Esophagus muscularis mucosa (tissue), 4 donors: ENCODE measurements at regions not wholly inside any gene's neighbourhood (a gene's known extent, or its start where the extent isn't known, plus 50 kb on each side); places are given as distances from the start of the nearest gene placed in this dataset.

Experiments
- CTCF ChIP-seq, 3 experiments: fragments of 200-600 bp in 2 of 3; fragments of 450-650 bp in 1 of 3; sonication (generic) in 2 of 3; IDR thresholded peaks; one replicate each; pipeline ENCODE4 v1.5.1; 2017 to 2019; ENCODE audit warnings: antibody characterized with exemption in 3 of 3, mild to moderate bottlenecking in 2 of 3, moderate library complexity in 1 of 3
- EP300 ChIP-seq: sonication (generic); formaldehyde crosslinking; IDR thresholded peaks from one replicate; pipeline ENCODE4 v1.6.1; 2017; ENCODE audit warnings: antibody characterized with exemption
- POLR2AphosphoS5 ChIP-seq, 2 donors: sonication (generic); formaldehyde crosslinking; IDR thresholded peaks; one replicate each; pipeline ENCODE4 v1.6.1; 2017; ENCODE audit warnings: antibody characterized with exemption in 2 of 2

- TF ChIP-seq EP300 (no peak), CTCF (IDR thresholded peaks at IDR 0.05) (no peak), POLR2AphosphoS5 (IDR thresholded peaks at IDR 0.05) (no peak)
Observed at GRCh38 chr2:59833941-59834340, 719.5 kb downstream of the BCL11A start.
